ENCODE measurements at regions not wholly inside any gene's neighbourhood (a gene's known extent, or its start where the extent isn't known, plus 50 kb on each side); places are given as distances from the start of the nearest gene placed in this dataset.

GRCh38 chr9:97752274-97752673, 55.1 kb upstream of the XPA start:
- TF ChIP-seq CTCF (IDR thresholded peaks at IDR 0.05) (no peak), POLR2AphosphoS5 (IDR thresholded peaks at IDR 0.05) (no peak), EP300 (IDR thresholded peaks at IDR 0.05) (no peak), POLR2A (IDR thresholded peaks at IDR 0.05) (no peak)

Data from upper lobe of left lung (tissue), 4 donors.